Lower leg skin (tissue), 3 donors: ENCODE measurements at regions not wholly inside any gene's neighbourhood (a gene's known extent, or its start where the extent isn't known, plus 50 kb on each side); places are given as distances from the start of the nearest gene placed in this dataset.

Source experiments
- POLR2A ChIP-seq, 2 donors: fragments of 450-650 bp; IDR thresholded peaks; one replicate each; pipeline ENCODE4 v1.6.1; 2016 to 2017; ENCODE audit warnings: antibody characterized with exemption in 2 of 2, mild to moderate bottlenecking in 1 of 2, moderate library complexity in 1 of 2
- TF ChIP-seq, protein P1 (sequence below), 3 donors: fragments of 450-650 bp; IDR thresholded peaks; one replicate each; pipeline ENCODE4 v1.5.1; 2016; ENCODE audit warnings: antibody characterized with exemption in 3 of 3, mild to moderate bottlenecking in 3 of 3, moderate library complexity in 2 of 3

DNA sequence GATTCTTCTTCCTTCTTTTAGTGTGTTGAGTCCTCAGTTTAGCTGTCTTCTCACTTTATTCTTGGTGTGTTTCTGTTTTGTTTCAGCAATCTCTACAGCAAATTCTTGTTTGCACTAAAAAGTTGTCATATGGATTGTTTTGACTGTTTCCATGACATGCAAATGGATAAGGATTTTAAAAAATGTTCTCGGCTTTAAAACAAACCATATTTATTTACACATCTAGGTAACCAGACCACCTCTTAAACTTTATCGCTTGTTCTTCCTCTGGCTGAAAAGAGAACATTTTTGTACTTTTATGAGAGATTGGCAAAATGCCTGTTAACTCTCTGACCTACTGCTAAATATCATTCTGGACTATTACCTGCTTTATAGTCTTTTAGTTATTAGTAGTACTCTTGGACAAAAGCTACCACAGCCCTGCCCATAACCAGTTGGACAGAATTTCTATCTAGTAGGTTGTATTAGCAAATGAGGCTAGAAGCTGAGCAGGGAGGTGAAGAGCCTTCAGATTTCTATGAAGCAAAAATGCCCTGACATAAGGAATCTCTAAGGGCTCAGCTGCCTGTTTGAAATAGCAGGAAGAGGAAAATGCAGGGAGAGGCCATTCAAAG, 268.3 kb downstream of the CD109 start:
- TF ChIP-seq, protein P1, sequence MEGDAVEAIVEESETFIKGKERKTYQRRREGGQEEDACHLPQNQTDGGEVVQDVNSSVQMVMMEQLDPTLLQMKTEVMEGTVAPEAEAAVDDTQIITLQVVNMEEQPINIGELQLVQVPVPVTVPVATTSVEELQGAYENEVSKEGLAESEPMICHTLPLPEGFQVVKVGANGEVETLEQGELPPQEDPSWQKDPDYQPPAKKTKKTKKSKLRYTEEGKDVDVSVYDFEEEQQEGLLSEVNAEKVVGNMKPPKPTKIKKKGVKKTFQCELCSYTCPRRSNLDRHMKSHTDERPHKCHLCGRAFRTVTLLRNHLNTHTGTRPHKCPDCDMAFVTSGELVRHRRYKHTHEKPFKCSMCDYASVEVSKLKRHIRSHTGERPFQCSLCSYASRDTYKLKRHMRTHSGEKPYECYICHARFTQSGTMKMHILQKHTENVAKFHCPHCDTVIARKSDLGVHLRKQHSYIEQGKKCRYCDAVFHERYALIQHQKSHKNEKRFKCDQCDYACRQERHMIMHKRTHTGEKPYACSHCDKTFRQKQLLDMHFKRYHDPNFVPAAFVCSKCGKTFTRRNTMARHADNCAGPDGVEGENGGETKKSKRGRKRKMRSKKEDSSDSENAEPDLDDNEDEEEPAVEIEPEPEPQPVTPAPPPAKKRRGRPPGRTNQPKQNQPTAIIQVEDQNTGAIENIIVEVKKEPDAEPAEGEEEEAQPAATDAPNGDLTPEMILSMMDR (IDR thresholded peaks at IDR 0.05): no peak
- no peak for TF ChIP-seq POLR2A (IDR thresholded peaks at IDR 0.05)
